SK-N-SH (cell line): ENCODE measurements at regions not wholly inside any gene's neighbourhood (a gene's known extent, or its start where the extent isn't known, plus 50 kb on each side); places are given as distances from the start of the nearest gene placed in this dataset.

Source experiments
- CTCF ChIA-PET: fragments of 300-600, 350-600 bp; formaldehyde crosslinking; extraction: SDS; loops from one replicate; lab custom pipeline; 2021; lab: Yijun Ruan, JAX
- POLR2A ChIA-PET: fragments of 350-600 bp; sonication (Branson Sonifier 250); formaldehyde crosslinking; extraction: SDS; loops from one replicate; lab custom pipeline; 2020; ENCODE audit warnings: antibody characterized with exemption, inconsistent platforms; lab: Yijun Ruan, JAX
- DNase-seq: peaks from one replicate; pipeline ENCODE4 v3.0.0; 2012
- H2AFZ ChIP-seq: fragments of 200-600 bp; sonication (generic); 2 replicates; pipeline ENCODE4 v1.8.1; 2016; ENCODE audit warnings: antibody characterized with exemption, mild to moderate bottlenecking, low read depth
- H3F3A ChIP-seq: fragments of 200-600 bp; sonication (generic); replicated peaks from 2 replicates; pipeline ENCODE3; 2016; ENCODE audit warnings: antibody characterized with exemption, mild to moderate bottlenecking; ENCODE audit not compliant: insufficient read depth
- H3K27ac ChIP-seq, 2 experiments: fragments of 200-500 bp in 1 of 2; fragments of 200-600 bp in 1 of 2; sonication (Bioruptor generic) in 1 of 2; sonication (generic), shearing (Covaris generic) in 1 of 2; 2 replicates each; pipeline versions ENCODE4 v1.5.1 to v1.6.1; 2014 to 2016; ENCODE audit warnings: low read depth in 2 of 2, inconsistent platforms in 1 of 2, low read length in 1 of 2, mild to moderate bottlenecking in 1 of 2, mixed read lengths in 1 of 2
- H3K27me3 ChIP-seq: fragments of 200-600 bp; sonication (generic), shearing (Covaris generic); 2 replicates; pipeline ENCODE4 v1.6.1; 2016; ENCODE audit warnings: mixed run types; ENCODE audit not compliant: insufficient read depth
- H3K36me3 ChIP-seq, 2 experiments: fragments of 200-500 bp in 1 of 2; fragments of 200-600 bp in 1 of 2; sonication (Bioruptor generic) in 1 of 2; sonication (generic) in 1 of 2; replicated peaks in 1 of 2; 2 replicates each; pipeline versions ENCODE3 to v1.5.1; 2014 to 2016; ENCODE audit warnings: low read length in 1 of 2, mild to moderate bottlenecking in 1 of 2; ENCODE audit not compliant: insufficient read depth in 2 of 2, control insufficient read depth in 1 of 2
- H3K4me1 ChIP-seq, 2 experiments: fragments of 200-500 bp in 1 of 2; fragments of 200-600 bp in 1 of 2; sonication (Bioruptor generic) in 1 of 2; sonication (generic), shearing (Covaris generic) in 1 of 2; 2 replicates each; pipeline versions ENCODE4 v1.5.1 to v1.6.1; 2014 to 2016; ENCODE audit warnings: low read depth in 1 of 2, low read length in 1 of 2, mixed run types in 1 of 2; ENCODE audit not compliant: insufficient read depth in 2 of 2, control insufficient read depth in 1 of 2
- H3K4me2 ChIP-seq: fragments of 200-600 bp; sonication (generic), shearing (Covaris generic); 2 replicates; pipeline ENCODE4 v1.6.1; 2017; ENCODE audit warnings: mixed run types
- H3K4me3 ChIP-seq, 2 experiments: fragments of 200-500 bp in 1 of 2; fragments of 200-600 bp in 1 of 2; sonication (Bioruptor generic) in 1 of 2; sonication (generic), shearing (Covaris generic) in 1 of 2; 2 replicates each; pipeline versions ENCODE4 v1.5.1 to v1.8.1; 2014 to 2016; ENCODE audit warnings: low read depth in 2 of 2, inconsistent platforms in 1 of 2, low read length in 1 of 2, mild to moderate bottlenecking in 1 of 2, mixed read lengths in 1 of 2, moderate library complexity in 1 of 2
- H3K79me2 ChIP-seq: fragments of 200-600 bp; sonication (generic); 2 replicates; pipeline ENCODE4 v1.8.1; 2017; ENCODE audit warnings: mild to moderate bottlenecking; ENCODE audit not compliant: insufficient read depth
- H3K9ac ChIP-seq: fragments of 200-600 bp; sonication (generic); 2 replicates; pipeline ENCODE4 v1.6.1; 2017; ENCODE audit warnings: mixed run types
- H3K9me2 ChIP-seq: fragments of 200-600 bp; sonication (generic); 2 replicates; pipeline ENCODE4 v1.6.1; 2017; ENCODE audit warnings: mixed run types
- H3K9me3 ChIP-seq: fragments of 200-600 bp; sonication (generic); 2 replicates; pipeline ENCODE4 v1.6.1; 2017; ENCODE audit warnings: mixed run types, mild to moderate bottlenecking, moderate library complexity
- H4K20me1 ChIP-seq: fragments of 200-600 bp; sonication (generic); 2 replicates; pipeline ENCODE4 v1.6.1; 2017; ENCODE audit warnings: mild to moderate bottlenecking, mixed run types; ENCODE audit not compliant: insufficient read depth
- CHD2 ChIP-seq: fragments of 150-350 bp; IDR thresholded peaks from 2 replicates; pipeline ENCODE4 v1.6.1; 2018; ENCODE audit warnings: low read length; ENCODE audit not compliant: partially characterized antibody
- CTCF ChIP-seq: fragments of 200-600 bp; sonication (generic); IDR thresholded peaks from 2 replicates; pipeline ENCODE4 v1.6.1; 2017; ENCODE audit warnings: antibody characterized with exemption, mild to moderate bottlenecking, moderate library complexity
- FOXJ3 ChIP-seq: sonication (generic); formaldehyde crosslinking; IDR thresholded peaks from 2 replicates; pipeline ENCODE4 v1.5.1; 2020; ENCODE audit warnings: mild to moderate bottlenecking, missing genetic modification reagents
- FOXM1 ChIP-seq: IDR thresholded peaks from 2 replicates; pipeline ENCODE4 v1.4.0; 2012; ENCODE audit warnings: low read depth, mild to moderate bottlenecking
- GABPA ChIP-seq: IDR thresholded peaks from 2 replicates; pipeline ENCODE4 v1.4.0; 2012; ENCODE audit warnings: low read depth, mild to moderate bottlenecking
- GATA2 ChIP-seq: sonication (generic); formaldehyde crosslinking; IDR thresholded peaks from 2 replicates; pipeline ENCODE4 v1.5.0; 2020; ENCODE audit warnings: mild to moderate bottlenecking, missing genetic modification reagents
- IRF3 ChIP-seq: fragments of 150-350 bp; IDR thresholded peaks from 2 replicates; pipeline ENCODE4 v1.6.1; 2016; ENCODE audit warnings: mild to moderate bottlenecking, low read depth, low read length
- JUND ChIP-seq: IDR thresholded peaks from 2 replicates; pipeline ENCODE4 v1.4.0; 2012
- MAX ChIP-seq: IDR thresholded peaks from 2 replicates; pipeline ENCODE4 v1.4.0; 2012; ENCODE audit warnings: low read depth
- NFIC ChIP-seq: IDR thresholded peaks from 2 replicates; pipeline ENCODE4 v1.4.0; 2012; ENCODE audit warnings: borderline replicate concordance
- NRF1 ChIP-seq: IDR thresholded peaks from 2 replicates; pipeline ENCODE4 v1.6.1; 2012; ENCODE audit warnings: low read depth, mild to moderate bottlenecking, low read length
- PBX3 ChIP-seq: IDR thresholded peaks from 2 replicates; pipeline ENCODE4; 2012
- RAD21 ChIP-seq: IDR thresholded peaks from 2 replicates; pipeline ENCODE4 v1.6.1; 2012; ENCODE audit warnings: mild to moderate bottlenecking, low read length
- RCOR1 ChIP-seq: fragments of 150-350 bp; IDR thresholded peaks from 2 replicates; pipeline ENCODE4 v1.6.1; 2017; ENCODE audit warnings: antibody characterized with exemption, low read length
- RXRA ChIP-seq: IDR thresholded peaks from 2 replicates; pipeline ENCODE4 v1.4.0; 2012; ENCODE audit warnings: low read depth, mild to moderate bottlenecking, borderline replicate concordance
- TAF1 ChIP-seq: IDR thresholded peaks from 2 replicates; pipeline ENCODE4 v1.6.1; 2012; ENCODE audit warnings: low read depth, mild to moderate bottlenecking, low read length, moderate library complexity, borderline replicate concordance
- TCF12 ChIP-seq: IDR thresholded peaks from 2 replicates; pipeline ENCODE4 v1.4.0; 2012
- TEAD4 ChIP-seq: IDR thresholded peaks from 2 replicates; pipeline ENCODE4 v1.4.0; 2012; ENCODE audit warnings: mild to moderate bottlenecking, borderline replicate concordance; ENCODE audit not compliant: insufficient read depth
- ZBTB33 ChIP-seq: IDR thresholded peaks from 2 replicates; pipeline ENCODE4 v1.4.0; 2012; ENCODE audit warnings: low read depth, borderline replicate concordance
- WGBS: methylation state at CpG from one replicate; pipeline ENCODE4 v1.1.6; 2017; ENCODE audit warnings: low lambda C conversion rate; 5-methylcytosine and 5-hydroxymethylcytosine counted together

GRCh38 chr1:73804935-73805334, 393.0 kb downstream of the LRRIQ3 start:
- 39% methylated on average over 3 of the region's 3 CpGs for WGBS
- no peaks in the 10 kb centered on the region for H3K9me2 ChIP-seq
- no peaks in the 10 kb centered on the region for H3K36me3 ChIP-seq
- H3K27ac ChIP-seq: no peak overlapping the region
- H3K4me3 ChIP-seq: no peak overlapping the region
- no peak overlapping the region for H3K9ac ChIP-seq
- no peak overlapping the region for H3K4me2 ChIP-seq
- no peaks in the 10 kb centered on the region for H3K9me3 ChIP-seq
- H3K79me2 ChIP-seq: no peaks in the 10 kb centered on the region
- no peaks in the 10 kb centered on the region for H3K27me3 ChIP-seq
- no peaks in the 10 kb centered on the region; a peak in 1 of 4 replicates for H3K4me1 ChIP-seq
- ChIA-PET CTCF (interaction anchor here (1.5 kb wide), 1 partner anchor 9 kb away, joined by 4 read pairs; no protein-coding TSS in a partner anchor), POLR2A (no interaction called here)
- H4K20me1 ChIP-seq: no peaks in the 10 kb centered on the region
- no peak for DNase-seq
- no peak overlapping the region for H2AFZ ChIP-seq
- no peak for TF ChIP-seq TAF1
- TF ChIP-seq FOXJ3 (CRISPR knock-in tag): no peak
- TF ChIP-seq FOXM1: no peak
- no peak for TF ChIP-seq NRF1
- no peak for TF ChIP-seq PBX3
- TF ChIP-seq NFIC: no peak
- TF ChIP-seq TEAD4: no peak
- TF ChIP-seq GABPA: no peak
- TF ChIP-seq TCF12: no peak
- no peak for TF ChIP-seq GATA2
- TF ChIP-seq RCOR1: no peak
- no peak for TF ChIP-seq IRF3
- TF ChIP-seq RXRA: no peak
- no peak for TF ChIP-seq RAD21
- no peak for TF ChIP-seq CTCF
- TF ChIP-seq JUND: no peak
- H3F3A ChIP-seq: no peaks in the 10 kb centered on the region

- Histone ChIP-seq H3K4me2 (no peak overlapping the region), H3K9me2 (no peaks in the 10 kb centered on the region), H3K9me3 (no peaks in the 10 kb centered on the region), H3K9ac (no peak overlapping the region), H4K20me1 (no peaks in the 10 kb centered on the region), H3K27me3 (no peaks in the 10 kb centered on the region), H3K4me3 (no peak overlapping the region), H3F3A (no peaks in the 10 kb centered on the region), H3K36me3 (no peaks in the 10 kb centered on the region), H3K79me2 (no peaks in the 10 kb centered on the region), H2AFZ (no peak overlapping the region), H3K27ac (no peak overlapping the region), H3K4me1 (no peaks in the 10 kb centered on the region; a peak in 1 of 4 replicates)
- TF ChIP-seq JUND (no peak), ZBTB33 (no peak), MAX (no peak), RAD21 (no peak), CTCF (no peak), CHD2 (no peak)
- CTCF ChIA-PET: interaction anchor here (1.5 kb wide), 1 partner anchor 10 kb away, joined by 4 read pairs; no protein-coding TSS in a partner anchor
- POLR2A ChIA-PET: no interaction called here
- DNase-seq: no peak
- 56% methylated on average over 4 of the region's 4 CpGs for WGBS
Measured at GRCh38 chr1:73803380-73803779, 394.6 kb downstream of the LRRIQ3 start.
